ENCODE measurements at regions not wholly inside any gene's neighbourhood (a gene's known extent, or its start where the extent isn't known, plus 50 kb on each side); places are given as distances from the start of the nearest gene placed in this dataset.
"Not testable (repeated sequence)": the region's sequence is repeated elsewhere in the genome, so short reads cannot be mapped to it uniquely, and the experiment has no call there.

GRCh38 chr3:15851735-15852134, 54.0 kb upstream of the ANKRD28 start:
- in situ Hi-C loops (cut with HindIII; ENCODE audit: low pct_unique_long_range_greater_than_20kb, low sequenced_read_pairs) = no loop called here
- DNase-seq (ENCODE audit: low read depth, low spot score) = no peak

- in situ Hi-C loops (cut with HindIII; ENCODE audit: low pct_unique_long_range_greater_than_20kb, low sequenced_read_pairs) = no loop called here
- DNase-seq (ENCODE audit: low read depth, low spot score) = peak; percentile 17
Measured at GRCh38 chr3:15858547-15859506, 61.0 kb upstream of the ANKRD28 start.

GRCh38 chr3:15859507-15860013, 61.8 kb upstream of the ANKRD28 start:
- peak; percentile 85 for DNase-seq (ENCODE audit: low read depth, low spot score)
- in situ Hi-C loops (cut with HindIII; ENCODE audit: low pct_unique_long_range_greater_than_20kb, low sequenced_read_pairs) = no loop called here

- DNase-seq (ENCODE audit: low read depth, low spot score) = peak; percentile 62
- in situ Hi-C loops (cut with HindIII; ENCODE audit: low pct_unique_long_range_greater_than_20kb, low sequenced_read_pairs) = no loop called here
Measured at GRCh38 chr3:15860014-15860934, 62.5 kb upstream of the ANKRD28 start.

GRCh38 chr3:15861163-15861562, 63.4 kb upstream of the ANKRD28 start:
- no peak for DNase-seq (ENCODE audit: low read depth, low spot score)
- in situ Hi-C loops (cut with HindIII; ENCODE audit: low pct_unique_long_range_greater_than_20kb, low sequenced_read_pairs) = no loop called here

- in situ Hi-C loops (cut with HindIII; ENCODE audit: low pct_unique_long_range_greater_than_20kb, low sequenced_read_pairs) = no loop called here
- no peak for DNase-seq (ENCODE audit: low read depth, low spot score)
Measured at GRCh38 chr3:15872807-15873206, 75.0 kb upstream of the ANKRD28 start.

GRCh38 chr3:15873415-15873814, 75.6 kb upstream of the ANKRD28 start:
- in situ Hi-C loops (cut with HindIII; ENCODE audit: low pct_unique_long_range_greater_than_20kb, low sequenced_read_pairs) = no loop called here
- DNase-seq (ENCODE audit: low read depth, low spot score) = no peak

- in situ Hi-C loops (cut with HindIII; ENCODE audit: low pct_unique_long_range_greater_than_20kb, low sequenced_read_pairs) = no loop called here
- DNase-seq (ENCODE audit: low read depth, low spot score) = no peak
Measured at GRCh38 chr3:15875016-15875689, 77.4 kb upstream of the ANKRD28 start.

GRCh38 chr3:15876669-15877068, 78.9 kb upstream of the ANKRD28 start:
- no peak for DNase-seq (ENCODE audit: low read depth, low spot score)
- in situ Hi-C loops (cut with HindIII; ENCODE audit: low pct_unique_long_range_greater_than_20kb, low sequenced_read_pairs) = no loop called here

GRCh38 chr3:15877813-15878212, 80.0 kb upstream of the ANKRD28 start:
- no peak for DNase-seq (ENCODE audit: low read depth, low spot score)
- in situ Hi-C loops (cut with HindIII; ENCODE audit: low pct_unique_long_range_greater_than_20kb, low sequenced_read_pairs) = no loop called here

- in situ Hi-C loops (cut with HindIII; ENCODE audit: low pct_unique_long_range_greater_than_20kb, low sequenced_read_pairs); DNase-seq (ENCODE audit: low read depth, low spot score): not testable (repeated sequence)
Measured at GRCh38 chr3:15879787-15880186, 82.0 kb upstream of the ANKRD28 start.

- no peak for DNase-seq (ENCODE audit: low read depth, low spot score)
- in situ Hi-C loops (cut with HindIII; ENCODE audit: low pct_unique_long_range_greater_than_20kb, low sequenced_read_pairs) = no loop called here
Measured at GRCh38 chr3:15882577-15882976, 84.8 kb upstream of the ANKRD28 start.

- DNase-seq (ENCODE audit: low read depth, low spot score) = no peak
- in situ Hi-C loops (cut with HindIII; ENCODE audit: low pct_unique_long_range_greater_than_20kb, low sequenced_read_pairs) = no loop called here
Measured at GRCh38 chr3:15884132-15884531, 86.4 kb upstream of the ANKRD28 start.

GRCh38 chr3:15886521-15886920, 88.7 kb upstream of the ANKRD28 start:
- in situ Hi-C loops (cut with HindIII; ENCODE audit: low pct_unique_long_range_greater_than_20kb, low sequenced_read_pairs) = no loop called here
- DNase-seq (ENCODE audit: low read depth, low spot score) = no peak

- in situ Hi-C loops (cut with HindIII; ENCODE audit: low pct_unique_long_range_greater_than_20kb, low sequenced_read_pairs) = no loop called here
Measured at GRCh38 chr3:15887261-15887660, 89.5 kb upstream of the ANKRD28 start.

GRCh38 chr3:15889936-15890335, 92.2 kb upstream of the ANKRD28 start:
- no peak for DNase-seq (ENCODE audit: low read depth, low spot score)
- in situ Hi-C loops (cut with HindIII; ENCODE audit: low pct_unique_long_range_greater_than_20kb, low sequenced_read_pairs) = no loop called here

More at GRCh38 chr3:15887261-15887660, 89.5 kb upstream of the ANKRD28 start:
- no peak for DNase-seq (ENCODE audit: low read depth, low spot score)

- DNase-seq (ENCODE audit: low read depth, low spot score) = no peak
- in situ Hi-C loops (cut with HindIII; ENCODE audit: low pct_unique_long_range_greater_than_20kb, low sequenced_read_pairs) = no loop called here
Measured at GRCh38 chr3:15892311-15893227, 94.8 kb upstream of the ANKRD28 start.

All from SK-MEL-5 (cell line).